Sigmoid colon (tissue), 6 donors: ENCODE measurements at regions not wholly inside any gene's neighbourhood (a gene's known extent, or its start where the extent isn't known, plus 50 kb on each side); places are given as distances from the start of the nearest gene placed in this dataset.

Source experiments
- DNase-seq: peaks from one replicate; pipeline ENCODE4 v3.0.0-alpha.2; 2019
- H3K27ac ChIP-seq, 4 donors: fragments of 200-600 bp; sonication (generic); one replicate each; pipeline ENCODE4 v1.5.1; 2016 to 2019; ENCODE audit warnings: mild to moderate bottlenecking in 1 of 4
- H3K27me3 ChIP-seq, 3 donors: fragments of 200-600 bp; sonication (generic); one replicate each; pipeline ENCODE4 v1.5.1; 2019; ENCODE audit warnings: mild to moderate bottlenecking in 1 of 3
- H3K36me3 ChIP-seq, 4 donors: fragments of 200-600 bp; sonication (generic); one replicate each; pipeline ENCODE4 v1.5.1; 2016 to 2019
- H3K4me1 ChIP-seq, 4 donors: fragments of 200-600 bp; sonication (generic); one replicate each; pipeline ENCODE4 v1.5.1; 2017 to 2019
- H3K4me3 ChIP-seq, 4 donors: fragments of 200-600 bp; sonication (generic); one replicate each; pipeline ENCODE4 v1.5.1; 2017 to 2019; ENCODE audit warnings: mild to moderate bottlenecking in 2 of 4, moderate library complexity in 1 of 4
- H3K9me3 ChIP-seq, 4 donors: fragments of 200-600 bp in 3 of 4; sonication (generic) in 3 of 4; one replicate each; pipeline versions ENCODE4 v1.5.1 to v1.6.1; 2013 to 2019
- EP300 ChIP-seq, 4 donors: sonication (generic); formaldehyde crosslinking; IDR thresholded peaks; one replicate each; pipeline ENCODE4 v1.6.1; 2017; ENCODE audit warnings: antibody characterized with exemption in 4 of 4
- POLR2A ChIP-seq, 2 donors: fragments of 450-650 bp; IDR thresholded peaks; one replicate each; pipeline ENCODE4 v1.6.1; 2016; ENCODE audit warnings: antibody characterized with exemption in 2 of 2, mild to moderate bottlenecking in 2 of 2, moderate library complexity in 2 of 2
- POLR2AphosphoS5 ChIP-seq, 4 donors: sonication (generic); formaldehyde crosslinking; IDR thresholded peaks; one replicate each; pipeline ENCODE4 v1.6.1; 2017; ENCODE audit warnings: antibody characterized with exemption in 4 of 4
- WGBS, 2 donors: extraction: QIAGEN DNeasy Blood & Tissue Kit; methylation state at CpG; one replicate each; pipeline ENCODE4 v1.1.7; 2013; 5-methylcytosine and 5-hydroxymethylcytosine counted together
- intact Hi-C: fragments of 100-400 bp; cut with DNase I; formaldehyde crosslinking; loops from one replicate; pipeline ENCODE4 v1.15.1; 2023
- TF ChIP-seq, protein P1 (sequence below), 4 experiments: fragments of 450-650 bp in 3 of 4; fragments of 200-600 bp in 1 of 4; IDR thresholded peaks; one replicate each; pipeline ENCODE4 v1.5.1; 2016 to 2019; ENCODE audit warnings: antibody characterized with exemption in 4 of 4, mild to moderate bottlenecking in 3 of 4, moderate library complexity in 2 of 4
- donor health status: healthy with polysubstance abuse.
- donor health status: healthy.

DNA sequence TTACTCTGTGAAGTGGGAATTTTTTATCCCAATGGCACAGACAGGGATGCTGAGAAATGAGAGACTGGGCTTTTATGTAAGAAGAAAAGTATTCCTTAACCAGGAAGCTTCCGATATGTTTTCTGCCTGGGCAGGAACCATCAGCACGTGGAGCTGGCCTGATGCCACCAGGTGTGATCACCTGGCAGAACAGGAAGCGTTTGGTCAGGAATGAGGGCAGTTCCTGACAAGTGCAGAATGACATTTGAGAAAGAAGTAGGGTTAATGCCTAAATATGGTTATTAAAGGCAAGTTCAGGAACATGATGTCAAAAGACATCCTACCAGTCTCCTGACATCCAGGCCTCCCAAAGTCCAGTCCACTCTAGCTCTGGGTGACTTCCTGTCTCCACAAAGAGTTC, 210.3 kb downstream of the NUAK1 start:
- Histone ChIP-seq H3K9me3 (no peaks in the 10 kb centered on the region), H3K27ac (no peak overlapping the region), H3K4me3 (no peak overlapping the region), H3K4me1 (no peaks in the 10 kb centered on the region), H3K27me3 (no peaks in the 10 kb centered on the region), H3K36me3 (no peaks in the 10 kb centered on the region)
- TF ChIP-seq EP300 (IDR thresholded peaks at IDR 0.05) (no peak), POLR2A (IDR thresholded peaks at IDR 0.05) (no peak), POLR2AphosphoS5 (IDR thresholded peaks at IDR 0.05) (no peak)
- TF ChIP-seq, protein P1, sequence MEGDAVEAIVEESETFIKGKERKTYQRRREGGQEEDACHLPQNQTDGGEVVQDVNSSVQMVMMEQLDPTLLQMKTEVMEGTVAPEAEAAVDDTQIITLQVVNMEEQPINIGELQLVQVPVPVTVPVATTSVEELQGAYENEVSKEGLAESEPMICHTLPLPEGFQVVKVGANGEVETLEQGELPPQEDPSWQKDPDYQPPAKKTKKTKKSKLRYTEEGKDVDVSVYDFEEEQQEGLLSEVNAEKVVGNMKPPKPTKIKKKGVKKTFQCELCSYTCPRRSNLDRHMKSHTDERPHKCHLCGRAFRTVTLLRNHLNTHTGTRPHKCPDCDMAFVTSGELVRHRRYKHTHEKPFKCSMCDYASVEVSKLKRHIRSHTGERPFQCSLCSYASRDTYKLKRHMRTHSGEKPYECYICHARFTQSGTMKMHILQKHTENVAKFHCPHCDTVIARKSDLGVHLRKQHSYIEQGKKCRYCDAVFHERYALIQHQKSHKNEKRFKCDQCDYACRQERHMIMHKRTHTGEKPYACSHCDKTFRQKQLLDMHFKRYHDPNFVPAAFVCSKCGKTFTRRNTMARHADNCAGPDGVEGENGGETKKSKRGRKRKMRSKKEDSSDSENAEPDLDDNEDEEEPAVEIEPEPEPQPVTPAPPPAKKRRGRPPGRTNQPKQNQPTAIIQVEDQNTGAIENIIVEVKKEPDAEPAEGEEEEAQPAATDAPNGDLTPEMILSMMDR (IDR thresholded peaks at IDR 0.05): no peak
- intact Hi-C loops: loop anchor here (10.0 kb wide), 1 partner anchor 146 kb away; no protein-coding TSS in a partner anchor
- 18 to 59% methylated on average over 3 of the region's 3 CpGs for WGBS, 2 donors
- no peak for DNase-seq

DNA sequence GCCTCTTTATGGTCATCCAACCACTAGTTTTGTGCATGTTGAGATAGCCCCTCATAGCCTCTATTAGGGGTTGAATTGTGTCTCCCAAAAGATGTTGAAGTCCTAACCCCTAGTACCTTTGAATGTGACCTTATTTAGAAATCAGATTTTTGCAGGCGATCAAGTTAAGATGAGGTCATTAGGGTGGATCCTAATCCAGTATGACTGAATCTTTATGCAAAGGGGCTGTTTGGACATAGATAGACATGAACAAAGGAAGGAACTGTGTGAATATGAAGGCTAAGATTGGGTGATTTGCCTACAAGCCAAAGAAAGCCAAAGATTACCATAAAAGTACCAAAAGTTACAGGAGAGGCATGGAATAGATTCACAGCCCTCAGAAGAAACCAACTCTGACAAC, 209.6 kb downstream of the NUAK1 start:
- H3K27me3 ChIP-seq: no peaks in the 10 kb centered on the region
- no peaks in the 10 kb centered on the region for H3K36me3 ChIP-seq
- no peaks in the 10 kb centered on the region for H3K9me3 ChIP-seq
- H3K4me3 ChIP-seq: no peak overlapping the region
- intact Hi-C loops: loop anchor here (10.0 kb wide), 1 partner anchor 146 kb away; no protein-coding TSS in a partner anchor
- peaks cover 0 to 7% (median 3%) of the 10 kb centered on the region in 4 donors for H3K4me1 ChIP-seq
- no peak for TF ChIP-seq POLR2AphosphoS5 (IDR thresholded peaks at IDR 0.05)
- TF ChIP-seq POLR2A (IDR thresholded peaks at IDR 0.05): no peak
- no peak for TF ChIP-seq EP300 (IDR thresholded peaks at IDR 0.05)
- TF ChIP-seq, protein P1 (IDR thresholded peaks at IDR 0.05): no peak
- 90 to 96% methylated on average over 1 of the region's 1 CpG for WGBS, 2 donors
- no peak overlapping the region for H3K27ac ChIP-seq
- DNase-seq: no peak

DNA sequence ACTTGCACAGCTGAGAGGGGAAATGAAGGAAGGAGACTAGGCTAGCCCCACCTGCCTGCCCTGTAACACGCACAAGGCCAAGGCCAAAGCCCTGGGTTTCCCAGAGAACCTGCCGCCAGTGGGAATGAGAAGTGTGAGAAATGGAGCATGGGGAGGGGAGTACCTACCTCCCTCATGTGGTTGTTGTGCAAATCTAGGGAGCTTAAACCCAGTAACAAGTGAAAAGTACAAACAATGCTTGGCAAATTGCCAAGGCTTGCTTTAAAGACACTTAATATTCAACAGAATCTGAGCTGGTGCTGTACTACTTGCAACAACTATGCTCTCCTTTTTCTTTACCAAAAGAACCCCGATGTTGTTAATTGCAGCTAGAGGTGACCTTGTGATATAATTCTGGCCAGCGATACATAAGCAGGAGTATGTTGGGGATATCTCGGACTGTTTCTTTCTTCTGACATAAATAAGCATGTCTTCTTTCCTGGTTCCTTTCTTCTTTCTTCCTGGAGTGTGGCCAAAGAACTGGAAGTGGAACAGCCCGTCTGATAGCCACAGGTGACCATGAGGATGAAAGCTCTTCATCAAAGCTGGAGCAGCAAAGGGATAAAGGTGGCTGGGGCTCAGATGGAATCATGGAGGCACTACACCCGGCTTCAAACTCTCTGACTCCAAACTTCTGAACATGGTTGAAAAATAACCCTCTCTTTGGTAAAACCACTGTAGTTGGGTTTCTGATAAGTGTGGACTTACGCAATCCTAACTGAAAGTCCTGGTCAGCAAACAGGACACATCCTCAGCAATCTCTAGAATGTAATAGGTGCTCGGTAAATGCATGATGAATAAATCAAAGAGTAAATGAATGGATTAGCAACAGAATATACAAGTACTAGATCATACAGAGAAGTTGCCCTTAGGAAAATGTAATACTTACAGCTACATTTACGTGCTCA, 207.9 kb downstream of the NUAK1 start:
- H3K36me3 ChIP-seq: no peaks in the 10 kb centered on the region
- no peak overlapping the region for H3K27ac ChIP-seq
- 84 to 89% methylated on average over 10 of the region's 10 CpGs for WGBS, 2 donors
- no peak for DNase-seq
- no peaks in the 10 kb centered on the region for H3K9me3 ChIP-seq
- H3K27me3 ChIP-seq: no peaks in the 10 kb centered on the region
- H3K4me1 ChIP-seq: peaks cover 0 to 13% (median 6%) of the 10 kb centered on the region in 4 donors
- TF ChIP-seq POLR2AphosphoS5 (IDR thresholded peaks at IDR 0.05) (no peak), EP300 (IDR thresholded peaks at IDR 0.05) (no peak), POLR2A (IDR thresholded peaks at IDR 0.05) (no peak)
- TF ChIP-seq, protein P1 (IDR thresholded peaks at IDR 0.05): no peak
- H3K4me3 ChIP-seq: no peak overlapping the region
- intact Hi-C loops: no loop called here

DNA sequence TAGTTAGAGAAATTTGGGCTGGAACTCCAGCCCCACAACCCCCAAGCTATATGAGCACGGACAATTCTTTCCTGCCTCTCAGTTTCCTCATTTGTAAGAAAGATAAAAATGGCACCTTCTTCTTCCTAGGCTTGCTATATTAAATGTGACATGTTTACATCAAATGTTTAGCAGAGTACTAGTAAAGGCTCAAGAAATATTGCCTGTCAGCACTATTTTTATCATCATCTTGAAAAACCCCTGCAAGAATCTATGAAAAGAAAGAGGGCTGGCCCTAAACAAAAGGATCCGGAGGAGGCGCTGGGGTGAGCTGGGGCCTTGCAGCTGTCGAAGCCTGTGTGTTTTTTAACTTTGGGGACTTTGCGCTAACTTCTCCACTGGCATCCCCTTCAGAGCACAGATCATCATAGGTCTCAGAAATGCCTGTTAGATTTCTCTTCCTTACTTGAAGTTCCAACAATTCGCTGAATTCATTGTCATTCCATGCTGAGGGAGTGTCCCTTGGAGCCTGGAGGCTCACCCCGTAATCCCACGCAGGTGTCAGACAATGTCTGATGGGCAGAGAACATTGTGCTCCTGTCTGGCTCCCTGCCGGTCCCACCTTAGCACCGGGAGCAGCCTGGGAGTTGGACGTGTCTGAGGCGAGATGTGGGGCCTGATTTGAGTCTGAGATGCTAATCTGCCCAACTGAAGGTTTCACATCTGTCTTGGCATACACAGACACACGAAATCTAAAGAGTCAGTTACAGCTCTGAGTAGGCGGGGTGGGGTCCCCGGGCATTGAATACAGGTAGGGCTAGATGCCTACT, 206.8 kb downstream of the NUAK1 start:
- 80% methylated on average over 15 of the region's 15 CpGs for WGBS, 2 donors
- DNase-seq: no peak

More for the DNA sequence above, 206.8 kb downstream of the NUAK1 start:
- H3K27ac ChIP-seq: no peak overlapping the region
- intact Hi-C loops: no loop called here
- no peaks in the 10 kb centered on the region for H3K36me3 ChIP-seq
- H3K4me3 ChIP-seq: no peak overlapping the region
- no peaks in the 10 kb centered on the region for H3K27me3 ChIP-seq
- H3K9me3 ChIP-seq: no peaks in the 10 kb centered on the region
- H3K4me1 ChIP-seq: peaks cover 0 to 13% (median 6%) of the 10 kb centered on the region in 4 donors
- TF ChIP-seq EP300 (IDR thresholded peaks at IDR 0.05): no peak
- TF ChIP-seq POLR2AphosphoS5 (IDR thresholded peaks at IDR 0.05): no peak
